ENCODE measurements at regions not wholly inside any gene's neighbourhood (a gene's known extent, or its start where the extent isn't known, plus 50 kb on each side); places are given as distances from the start of the nearest gene placed in this dataset.

GRCh38 chr22:36086170-36086490, 57.5 kb upstream of the RBFOX2 start:
- Histone ChIP-seq H3K14ac (ENCODE audit: insufficient read depth, low read length) (no peak overlapping the region), H3K4me2 (ENCODE audit: insufficient read depth, insufficient read length, low read length) (no peak overlapping the region), H3K23ac (ENCODE audit: insufficient read length, low read depth, low read length) (no peak overlapping the region), H3K27me3 (ENCODE audit: insufficient read depth, low read length) (no peaks in the 10 kb centered on the region), H2BK15ac (ENCODE audit: low read depth, low read length) (no peak overlapping the region), H3K4ac (ENCODE audit: low read depth, low read length) (no peak overlapping the region), H4K20me1 (ENCODE audit: control insufficient read depth, insufficient read depth, insufficient read length) (no peaks in the 10 kb centered on the region), H4K8ac (replicated peaks; ENCODE audit: insufficient read length, low read depth, low read length) (no peak overlapping the region), H3K18ac (ENCODE audit: insufficient read length, low read depth, low read length) (no peak overlapping the region), H3K27ac (ENCODE audit: insufficient read length, low read depth, low read length) (no peak overlapping the region), H3K9ac (ENCODE audit: extremely low read depth, insufficient read length, low read length) (no peak overlapping the region), H2AFZ (ENCODE audit: low read length) (no peak overlapping the region), H2BK120ac (ENCODE audit: low read depth, low read length, poor library complexity, severe bottlenecking) (no peak overlapping the region), H3K56ac (ENCODE audit: insufficient read length, low read depth, low read length) (no peak overlapping the region), H3K79me2 (ENCODE audit: insufficient read depth, low read length) (no peaks in the 10 kb centered on the region), H2BK12ac (ENCODE audit: insufficient read length, low read depth, low read length) (no peak overlapping the region), H2AK5ac (ENCODE audit: insufficient read length, low read length) (no peak overlapping the region), H2BK5ac (ENCODE audit: insufficient read length, low read length) (no peak overlapping the region), H3K9me3 (ENCODE audit: control insufficient read depth, low read depth, low read length) (no peaks in the 10 kb centered on the region), H2BK20ac (ENCODE audit: low read depth, low read length, poor library complexity, severe bottlenecking) (no peak overlapping the region), H3T11ph (ENCODE audit: low read length) (no peak overlapping the region), H3K23me2 (ENCODE audit: insufficient read length, low read depth, low read length, poor library complexity, severe bottlenecking) (peaks cover 2% of the 10 kb centered on the region), H3K4me1 (ENCODE audit: insufficient read depth, low read length) (no peaks in the 10 kb centered on the region), H3K79me1 (ENCODE audit: insufficient read depth, low read depth, low read length, poor library complexity, severe bottlenecking) (no peaks in the 10 kb centered on the region), H4K91ac (ENCODE audit: insufficient read length, low read depth, low read length) (no peak overlapping the region), H4K5ac (ENCODE audit: insufficient read length, low read depth, low read length) (no peak overlapping the region)
- DNase-seq, result peak; percentile 65
- H3K4me3 Mint-ChIP-seq, result no peak overlapping the region
- WGBS (ENCODE audit: extremely low coverage, insufficient read length, low lambda C conversion rate), result no CpG with 5 or more reads among the region's 6 CpGs
- H3K27me3 Mint-ChIP-seq (ENCODE audit: low read depth), result no peaks in the 10 kb centered on the region
- H3K4me1 Mint-ChIP-seq, result peaks cover 12 to 17% of the 10 kb centered on the region in 2 experiments
- no peak for TF ChIP-seq CTCF (conservative IDR thresholded peaks at IDR 0.05)
- no peaks in the 10 kb centered on the region for H3K9me3 Mint-ChIP-seq
- H3K27ac Mint-ChIP-seq, result no peak overlapping the region
- no peaks in the 10 kb centered on the region for H3K36me3 Mint-ChIP-seq (ENCODE audit: insufficient read depth in 1 of 3, low read depth in 3 of 3)
